Dedifferentiated amniotic fluid mesenchymal stem cell (primary cell): ENCODE measurements at regions not wholly inside any gene's neighbourhood (a gene's known extent, or its start where the extent isn't known, plus 50 kb on each side); places are given as distances from the start of the nearest gene placed in this dataset.
"Not testable (repeated sequence)": the region's sequence is repeated elsewhere in the genome, so short reads cannot be mapped to it uniquely, and the experiment has no call there.

ENCODE experiments used
- DNase-seq: peaks from one replicate; pipeline ENCODE4 v3.0.0-alpha.2; 2016; ENCODE audit errors: extremely low spot score

DNA sequence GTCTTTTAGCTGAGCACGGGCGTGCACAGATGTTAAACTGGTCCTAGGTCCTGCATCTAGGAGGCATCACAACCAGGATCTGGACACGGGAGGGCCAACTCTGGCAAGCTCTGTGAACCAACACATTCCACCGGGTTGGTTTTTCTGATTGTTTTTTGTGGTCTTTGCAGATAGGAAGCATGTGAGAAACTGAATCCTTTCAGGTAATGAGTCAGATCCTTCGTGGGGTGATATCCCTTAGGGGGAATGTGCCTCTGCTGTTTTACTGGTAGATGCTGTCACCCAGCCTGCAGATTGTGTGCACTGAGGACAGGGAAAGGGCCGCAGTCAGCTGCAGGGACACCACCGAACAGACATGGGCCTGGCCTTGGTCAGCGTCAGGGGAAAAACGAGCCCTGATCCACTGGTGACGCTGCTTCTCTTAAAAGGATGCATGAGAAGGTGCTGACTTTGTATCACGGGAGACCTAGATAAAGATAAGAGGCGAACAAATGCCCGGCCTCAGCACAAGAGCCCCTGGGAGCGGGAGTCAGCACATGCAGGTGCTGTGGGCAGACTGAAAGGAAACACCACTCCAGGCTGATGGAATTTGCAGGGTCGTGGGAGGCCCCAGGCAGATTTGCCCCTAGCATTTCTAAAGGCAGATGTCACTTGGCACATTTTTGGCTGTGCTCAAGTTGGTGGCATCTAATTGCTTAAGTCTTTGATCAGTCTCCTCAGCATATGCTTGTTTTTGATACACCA lies 51.1 kb downstream of the DOP1B start:
- no peak for DNase-seq

DNA sequence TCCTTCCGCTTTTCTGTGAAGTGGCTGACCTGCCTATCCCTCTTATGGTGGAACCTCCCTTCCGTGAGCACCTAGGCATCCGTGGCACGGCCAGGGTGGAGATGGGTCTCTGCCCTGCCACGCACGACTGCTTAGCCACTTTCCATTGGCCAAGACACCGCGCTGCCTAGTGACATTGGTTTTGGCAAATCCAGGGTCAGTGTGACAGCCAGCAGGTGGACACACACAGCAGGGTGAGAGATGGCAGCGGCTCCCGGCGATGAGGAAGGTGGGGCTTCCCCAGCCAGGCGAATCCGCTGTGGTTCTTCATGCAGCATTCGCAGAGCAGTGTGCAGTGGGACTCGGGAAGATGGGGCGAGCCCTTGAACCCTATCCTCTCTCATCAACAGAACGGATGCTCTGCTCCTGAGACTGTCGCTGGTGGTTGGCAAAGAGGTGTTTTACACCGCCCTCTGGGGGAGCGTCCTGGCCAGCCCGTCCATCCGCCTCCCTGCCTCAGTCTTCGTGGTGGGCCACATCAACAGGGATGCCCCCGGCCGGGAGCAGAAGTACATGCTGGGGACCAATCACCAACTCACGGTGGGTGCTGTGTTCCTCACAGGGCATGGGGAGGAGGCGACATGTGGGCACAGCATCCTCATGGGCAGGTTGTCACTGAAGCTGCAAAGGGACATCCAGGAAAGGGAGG lies 51.8 kb downstream of the DOP1B start:
- no peak for DNase-seq

DNA sequence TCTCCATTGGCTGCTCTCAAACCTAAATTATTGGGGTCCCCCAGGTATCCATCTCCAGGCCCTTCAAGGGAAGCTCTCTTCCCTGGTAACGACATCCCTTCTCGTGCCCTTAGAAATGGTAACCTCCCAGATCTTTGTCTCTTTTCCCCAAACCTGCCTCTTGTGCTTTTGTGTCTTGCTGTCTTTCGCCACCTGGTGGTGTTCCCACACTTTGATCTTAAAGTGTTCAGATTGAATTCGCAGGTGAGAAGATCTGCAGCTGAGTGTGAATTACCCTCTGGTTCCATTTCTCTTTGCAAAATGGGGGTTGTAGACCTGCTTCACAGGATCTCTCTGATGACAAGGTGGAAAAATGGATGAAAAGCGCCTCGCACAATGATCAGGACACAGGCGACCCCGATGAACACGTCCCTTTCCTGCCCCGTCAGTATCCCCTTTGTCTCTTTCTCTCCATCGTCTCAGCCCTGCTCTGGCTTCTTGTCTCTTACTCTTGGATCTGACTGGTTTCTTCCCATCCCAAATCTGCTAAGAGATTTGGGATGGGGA lies 53.1 kb downstream of the DOP1B start:
- DNase-seq = peak; percentile 20

DNA sequence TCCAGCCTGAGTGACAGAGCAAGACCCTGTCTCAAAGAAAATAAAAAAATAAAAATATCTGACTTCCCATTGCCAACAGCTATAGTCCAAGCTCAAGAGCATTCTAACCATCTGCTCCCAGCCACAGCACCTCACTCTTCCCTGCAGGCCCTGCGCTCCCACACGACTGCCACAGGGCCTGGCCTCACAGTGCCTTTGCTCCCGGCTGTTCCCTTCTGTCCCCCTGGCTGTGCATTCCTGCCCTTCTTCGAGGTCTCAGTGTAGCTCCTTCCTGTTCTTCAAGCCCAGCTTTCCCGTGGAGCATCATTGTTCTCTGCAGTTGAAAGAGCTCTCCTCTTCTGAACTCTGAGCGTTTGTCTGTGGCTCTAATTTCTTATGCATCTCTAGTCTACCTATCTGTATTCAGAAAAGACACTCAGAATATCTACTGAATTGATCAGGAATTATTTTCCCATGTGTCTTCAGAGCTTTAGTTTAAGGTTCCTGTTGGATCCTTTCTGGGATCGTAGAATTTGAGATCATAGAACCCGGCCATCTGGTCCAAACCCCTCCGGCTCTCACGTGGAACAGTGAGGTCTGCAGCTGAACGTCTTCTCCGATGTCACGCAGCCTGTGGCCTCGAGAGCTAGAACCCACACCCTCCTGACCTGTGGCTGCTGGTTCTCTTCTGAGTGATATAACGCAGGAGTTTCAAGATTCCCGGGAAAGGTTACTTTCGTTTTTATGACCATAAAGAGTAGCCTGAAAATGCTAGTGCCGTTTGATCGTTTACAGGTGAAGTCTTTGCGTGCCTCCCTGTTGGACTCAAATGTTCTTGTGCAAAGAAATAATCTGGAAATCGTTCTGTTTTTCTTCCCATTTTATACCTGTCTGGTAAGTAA lies 54.4 kb downstream of the DOP1B start:
- no peak for DNase-seq

DNA sequence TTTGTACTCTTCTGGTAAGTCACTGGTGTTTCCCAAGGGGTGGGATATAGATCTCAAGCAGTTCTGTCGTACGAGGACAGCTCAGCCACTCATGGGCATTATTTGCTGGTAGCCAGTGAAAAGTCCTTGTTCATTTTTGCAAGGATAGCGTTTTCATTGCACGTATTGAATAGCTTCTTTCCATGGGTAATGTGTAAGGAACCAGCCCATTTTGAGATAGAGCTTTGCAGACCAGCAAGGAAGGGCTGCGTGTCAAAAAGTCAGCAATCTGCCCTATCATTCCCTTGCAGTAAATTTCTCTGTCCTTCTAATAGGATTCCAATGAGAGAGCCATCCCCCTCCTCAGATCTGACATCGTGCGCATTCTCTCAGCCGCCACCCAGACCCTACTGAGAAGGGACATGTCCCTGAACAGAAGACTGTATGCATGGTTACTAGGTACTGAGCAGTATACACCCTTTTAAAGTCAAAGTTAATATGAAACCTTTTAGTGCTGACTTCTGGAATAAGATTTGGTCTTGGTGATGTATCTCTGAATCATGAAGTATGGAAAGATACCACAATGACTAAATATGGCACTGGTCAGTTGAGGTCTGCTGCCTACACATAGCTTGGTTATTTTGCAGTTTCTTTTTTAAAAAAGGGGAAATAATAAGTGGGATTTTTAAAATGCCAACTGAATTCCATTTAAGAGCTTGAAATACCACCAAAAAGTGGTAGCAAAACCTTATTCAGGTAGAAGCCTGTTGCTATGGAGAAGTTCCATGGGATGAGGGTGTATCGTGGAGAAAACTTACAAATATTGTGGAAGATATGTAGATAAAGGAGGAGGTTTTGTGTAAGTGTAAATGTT lies 55.3 kb downstream of the DOP1B start:
- peak; percentile 63 for DNase-seq

DNA sequence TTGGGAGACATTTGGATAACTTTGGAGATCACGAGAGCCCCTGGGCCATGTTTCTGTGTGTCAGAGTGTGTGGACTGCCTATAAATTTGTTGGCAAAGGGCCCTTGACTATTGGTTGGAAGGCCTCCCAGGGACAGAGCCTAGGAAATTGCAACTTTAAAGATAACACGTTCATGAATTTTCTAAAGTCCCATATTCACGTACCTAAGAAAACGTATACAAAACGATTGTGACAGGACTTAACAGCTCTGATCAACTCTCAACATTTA lies 55.8 kb downstream of the DOP1B start:
- no peak for DNase-seq

DNA sequence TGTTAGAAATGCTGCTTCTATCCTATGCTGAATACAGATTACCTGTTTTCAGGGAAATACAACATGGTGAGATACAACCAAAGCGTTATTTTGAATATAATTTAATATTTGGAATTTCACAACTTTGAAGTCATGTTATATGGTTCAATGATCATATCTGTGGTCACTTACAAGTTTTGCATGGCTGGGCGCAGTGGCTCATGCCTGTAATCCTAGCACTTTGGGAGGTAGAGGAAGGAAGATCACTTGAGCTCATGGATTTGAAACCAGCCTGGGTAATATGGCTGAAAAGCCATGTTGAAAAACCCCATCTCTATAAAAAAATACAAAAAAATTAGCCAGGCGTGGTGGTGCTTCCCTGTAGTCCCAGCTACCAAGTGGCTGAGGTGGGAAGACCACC lies 57.9 kb downstream of the DOP1B start:
- no peak for DNase-seq

DNA sequence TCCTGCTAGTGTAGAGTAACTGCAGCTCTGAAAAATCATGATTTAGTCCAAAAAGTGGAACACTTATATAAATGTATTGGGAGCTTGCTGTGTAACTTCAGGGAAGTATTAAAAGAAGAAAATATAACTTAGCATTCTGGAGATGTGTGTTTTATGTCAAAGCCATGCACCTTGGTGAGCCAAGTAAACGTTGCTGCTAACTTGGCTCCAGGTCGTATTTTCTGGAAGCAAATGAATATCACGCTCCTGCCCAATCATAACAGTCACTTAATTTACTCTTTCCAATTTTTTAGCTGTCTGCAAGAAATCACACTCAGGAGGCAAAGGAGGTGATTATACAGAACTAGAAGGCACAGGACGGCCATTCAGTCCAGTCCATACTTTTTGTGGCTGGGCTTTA lies 61.1 kb downstream of the DOP1B start:
- DNase-seq = no peak

DNA sequence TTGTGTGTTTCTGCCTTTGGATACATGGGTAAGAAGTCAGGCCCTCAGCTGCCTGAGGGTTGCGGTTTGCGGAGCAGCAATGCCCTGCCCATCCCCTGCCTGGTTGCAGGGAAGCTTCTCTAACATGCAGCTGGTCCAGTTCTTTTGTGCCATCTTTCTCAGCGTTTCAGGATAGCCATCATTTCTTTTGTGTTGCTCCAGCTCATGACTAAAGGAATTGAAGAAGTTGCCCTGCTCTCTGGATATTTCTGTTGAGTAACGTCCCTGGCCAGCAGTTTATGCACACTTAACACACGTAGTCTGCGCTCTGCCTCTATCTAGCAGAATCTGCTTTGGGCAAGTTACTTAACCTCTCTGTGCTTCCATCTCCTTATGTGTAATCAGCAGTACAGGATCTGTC lies 62.1 kb downstream of the DOP1B start:
- DNase-seq = no peak

DNA sequence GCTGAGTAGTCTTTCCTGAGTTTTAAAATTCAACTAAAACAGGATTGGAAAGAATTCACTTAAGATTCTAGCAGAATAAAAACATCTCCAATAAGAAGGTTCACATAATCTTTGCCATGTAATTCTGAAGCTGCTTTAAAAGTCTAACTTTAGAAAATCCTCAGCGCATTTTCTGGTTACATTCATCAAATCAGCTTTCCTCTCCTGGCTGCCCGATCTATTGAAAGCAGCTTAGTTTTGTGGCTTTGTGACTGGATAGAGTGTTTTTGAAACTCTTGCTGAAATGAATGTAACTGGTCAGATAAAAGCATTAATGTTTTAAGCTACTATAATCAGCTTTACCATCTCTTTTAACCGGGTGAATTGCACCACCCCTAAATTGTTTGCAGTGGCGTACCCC lies 66.8 kb downstream of the DOP1B start:
- DNase-seq = no peak

DNA sequence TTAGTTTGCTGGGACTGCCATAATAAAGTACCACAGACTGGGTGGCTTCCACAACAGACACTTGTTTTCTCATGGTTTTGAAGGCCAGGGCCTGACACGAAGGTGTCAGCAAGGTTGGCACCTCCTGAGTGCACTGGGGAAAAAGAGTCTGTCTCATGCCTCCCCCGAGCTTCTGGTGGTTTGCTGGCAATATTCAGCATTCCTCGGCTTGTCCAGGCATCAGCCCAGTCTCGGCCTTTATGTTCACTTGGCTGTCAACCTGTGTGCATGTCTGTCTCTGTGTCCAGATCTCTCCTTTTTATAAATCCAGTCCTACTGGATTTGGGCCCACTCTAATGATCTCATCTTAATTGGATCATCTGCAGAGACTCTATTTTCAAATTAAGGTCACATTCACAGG lies 72.6 kb downstream of the DOP1B start:
- DNase-seq = no peak

DNA sequence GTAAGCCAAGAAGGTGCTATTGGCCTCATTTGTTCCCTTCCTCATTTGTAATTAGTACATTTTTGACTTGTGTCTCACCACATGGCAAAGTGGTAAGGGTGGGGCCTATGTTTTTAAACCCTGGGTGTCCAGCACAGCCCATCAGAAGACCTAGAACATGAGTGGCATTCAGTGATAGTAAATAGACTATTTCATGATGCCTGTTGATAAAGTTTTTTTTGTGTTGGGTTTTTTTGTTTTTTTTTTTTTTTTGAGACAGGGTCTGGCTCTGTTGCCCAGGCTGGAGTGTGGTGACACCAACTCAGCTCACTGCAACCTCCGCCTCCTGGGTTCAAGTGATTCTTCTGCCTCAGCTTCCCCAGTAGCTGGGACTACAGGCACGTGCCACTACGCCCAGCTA lies 74.8 kb downstream of the DOP1B start:
- not testable (repeated sequence) for DNase-seq

DNA sequence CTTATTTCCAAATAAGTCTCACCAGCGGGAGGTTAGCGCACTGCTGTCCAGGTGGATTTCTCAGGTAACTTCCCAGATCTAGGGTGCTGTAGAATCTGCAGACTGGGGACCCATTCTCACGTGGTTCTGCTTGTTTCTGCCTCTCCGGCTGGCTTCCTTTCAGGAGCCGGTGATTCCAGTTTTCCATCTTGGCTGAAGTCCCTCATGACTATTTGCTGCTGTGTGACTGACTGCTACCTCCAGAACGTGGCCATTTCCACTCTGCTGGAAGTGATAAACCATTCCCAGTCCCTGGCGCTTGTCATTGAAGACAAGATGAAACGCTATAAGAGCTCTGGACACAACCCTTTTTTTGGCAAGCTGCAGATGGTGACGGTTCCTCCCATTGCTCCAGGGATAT lies 76.0 kb downstream of the DOP1B start:
- DNase-seq = no peak

DNA sequence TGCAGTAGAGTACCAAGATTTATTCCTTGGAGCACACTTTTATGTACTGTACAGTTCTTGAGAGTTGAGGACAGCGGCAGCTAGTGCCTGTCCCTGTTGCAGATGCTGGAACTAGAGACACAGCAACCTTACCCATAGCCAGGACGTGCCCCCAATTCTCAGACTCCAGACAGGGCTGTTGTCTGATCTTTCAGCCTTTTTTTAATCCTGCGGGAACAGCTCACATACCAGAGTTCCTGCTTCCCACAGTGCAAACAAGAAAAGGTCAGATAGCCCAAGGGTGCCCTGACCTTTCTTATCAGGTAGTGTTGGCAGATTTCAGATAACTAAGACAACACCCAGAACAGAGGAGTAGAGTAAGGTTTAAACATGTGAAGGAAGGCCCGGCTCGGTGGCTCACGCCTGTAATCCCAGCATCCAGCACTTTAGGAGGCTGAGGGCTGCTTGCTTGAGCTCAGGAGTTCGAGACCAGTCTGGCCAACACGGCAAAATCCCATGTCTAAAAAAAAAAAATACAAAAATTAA lies 78.5 kb downstream of the DOP1B start:
- no peak for DNase-seq

DNA sequence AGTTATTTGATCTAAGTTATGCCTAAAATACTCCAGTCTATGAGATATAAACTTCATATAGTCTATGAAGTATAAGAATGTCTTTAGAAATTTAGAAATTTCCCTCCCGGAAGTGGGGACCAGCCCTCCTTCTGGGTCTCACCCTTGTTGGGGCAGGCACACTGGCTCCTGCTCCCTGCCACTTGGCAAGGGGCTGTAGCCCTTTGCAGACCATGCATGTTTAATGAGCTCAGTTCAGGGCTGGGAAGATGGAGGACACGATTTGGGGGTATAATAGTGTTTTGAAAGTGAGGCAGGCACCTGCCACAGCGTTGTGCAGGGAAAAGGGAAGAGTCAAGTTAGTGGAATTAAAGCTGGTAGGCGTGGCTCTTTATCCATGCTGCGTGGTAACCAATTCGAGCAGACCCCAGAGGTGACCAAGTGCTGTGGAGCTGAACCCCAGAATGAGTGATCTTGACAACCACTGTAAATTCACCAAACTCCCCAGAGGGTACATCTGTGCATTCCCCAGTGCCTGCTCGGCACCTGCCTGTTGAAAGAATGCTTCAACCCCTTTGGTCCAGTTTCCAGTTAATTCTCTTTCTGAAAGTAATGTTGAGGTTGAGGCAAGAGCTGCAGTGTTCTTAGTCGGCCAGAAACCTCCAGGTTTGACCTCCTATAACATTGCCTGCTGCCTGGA lies 79.6 kb downstream of the DOP1B start:
- DNase-seq = no peak

DNA sequence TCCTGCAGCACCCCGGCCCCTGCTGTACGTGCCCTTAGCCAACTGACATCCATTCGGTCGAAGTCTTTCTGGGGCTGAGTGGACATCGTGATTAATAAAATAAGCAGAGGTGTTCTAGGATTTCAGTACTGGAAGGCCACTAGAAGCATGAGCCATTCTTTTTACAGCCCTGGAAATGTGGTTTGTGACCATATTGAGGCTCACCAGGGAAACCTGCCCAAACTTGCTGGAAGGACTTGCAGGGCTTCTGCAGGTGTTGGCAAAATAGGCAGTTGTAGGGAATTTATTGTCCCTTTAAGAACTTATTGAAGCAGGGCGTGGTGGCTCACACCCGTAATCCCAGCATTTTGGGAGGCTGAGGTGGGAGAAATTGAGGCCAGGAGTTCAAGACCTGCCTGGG lies 80.8 kb downstream of the DOP1B start:
- DNase-seq = no peak

DNA sequence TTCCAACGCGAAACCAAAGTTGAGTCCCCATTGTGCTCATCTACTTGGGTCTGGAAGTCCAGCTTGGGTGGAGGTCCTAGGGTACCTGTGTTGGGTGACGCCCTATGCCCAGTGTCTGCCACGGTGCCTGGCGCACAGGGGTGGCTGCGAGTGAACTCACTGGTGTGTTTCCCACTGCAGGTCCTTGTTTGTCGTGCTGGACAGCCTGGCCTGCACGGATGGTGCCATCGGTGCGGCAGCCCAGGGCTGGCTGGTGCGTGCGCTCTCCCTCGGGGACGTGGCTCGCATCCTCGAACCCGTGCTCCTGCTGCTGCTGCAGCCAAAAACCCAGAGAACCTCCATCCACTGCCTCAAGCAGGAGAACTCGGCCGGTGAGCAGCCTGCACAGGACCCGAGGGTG lies 80.4 kb upstream of the MORC3 start:
- DNase-seq = no peak

DNA sequence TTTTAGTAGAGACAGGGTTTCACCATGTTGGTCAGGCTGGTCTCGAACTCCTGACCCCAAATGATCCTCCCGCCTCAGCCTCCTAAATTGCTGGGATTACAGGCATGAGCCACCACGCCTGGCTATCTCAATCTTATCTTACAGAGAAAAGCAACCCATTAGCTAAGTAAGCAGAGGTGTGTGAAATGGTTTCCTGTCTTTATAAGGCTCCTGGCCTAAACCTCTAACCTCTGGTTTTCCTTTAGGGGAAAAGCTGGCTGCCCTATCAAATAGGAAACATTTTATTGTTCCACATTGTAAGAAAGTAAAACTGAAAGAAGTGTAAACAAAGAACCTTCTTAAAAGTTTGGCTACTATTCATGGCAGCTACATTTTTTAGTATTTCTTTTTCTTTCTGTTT lies 78.3 kb upstream of the MORC3 start:
- no peak for DNase-seq

DNA sequence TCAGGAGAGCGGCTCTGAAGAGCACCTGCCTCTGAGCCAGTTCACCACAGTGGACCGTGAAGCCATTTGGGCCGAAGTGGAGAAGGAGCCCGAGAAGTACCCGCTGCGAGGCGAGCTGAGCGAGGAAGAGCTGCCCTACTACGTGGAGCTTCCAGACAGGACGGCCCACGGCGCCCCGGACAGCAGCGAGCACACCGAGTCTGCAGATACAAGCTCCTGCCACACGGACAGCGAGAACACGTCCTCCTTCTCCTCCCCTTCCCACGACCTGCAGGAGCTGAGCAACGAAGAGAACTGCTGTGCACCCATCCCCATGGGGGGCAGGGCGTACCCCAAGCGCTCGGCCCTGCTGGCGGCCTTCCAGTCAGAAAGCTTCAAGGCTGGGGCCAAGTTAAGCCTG lies 74.9 kb upstream of the MORC3 start:
- no peak for DNase-seq

DNA sequence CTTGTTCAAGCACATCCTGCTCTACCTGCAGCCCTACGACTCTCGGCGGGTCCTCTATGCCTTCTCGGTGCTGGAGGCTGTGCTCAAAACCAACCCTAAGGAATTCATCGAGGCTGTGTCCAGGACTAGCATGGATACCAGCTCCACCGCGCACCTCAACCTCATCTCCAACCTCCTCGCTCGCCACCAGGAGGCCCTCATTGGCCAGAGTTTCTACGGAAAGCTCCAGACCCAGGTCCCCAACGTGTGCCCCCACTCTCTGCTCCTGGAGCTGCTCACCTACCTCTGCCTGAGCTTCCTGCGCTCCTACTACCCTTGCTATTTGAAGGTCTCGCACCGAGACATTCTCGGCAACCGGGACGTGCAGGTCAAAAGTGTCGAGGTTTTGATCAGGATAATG lies 74.3 kb upstream of the MORC3 start:
- no peak for DNase-seq

DNA sequence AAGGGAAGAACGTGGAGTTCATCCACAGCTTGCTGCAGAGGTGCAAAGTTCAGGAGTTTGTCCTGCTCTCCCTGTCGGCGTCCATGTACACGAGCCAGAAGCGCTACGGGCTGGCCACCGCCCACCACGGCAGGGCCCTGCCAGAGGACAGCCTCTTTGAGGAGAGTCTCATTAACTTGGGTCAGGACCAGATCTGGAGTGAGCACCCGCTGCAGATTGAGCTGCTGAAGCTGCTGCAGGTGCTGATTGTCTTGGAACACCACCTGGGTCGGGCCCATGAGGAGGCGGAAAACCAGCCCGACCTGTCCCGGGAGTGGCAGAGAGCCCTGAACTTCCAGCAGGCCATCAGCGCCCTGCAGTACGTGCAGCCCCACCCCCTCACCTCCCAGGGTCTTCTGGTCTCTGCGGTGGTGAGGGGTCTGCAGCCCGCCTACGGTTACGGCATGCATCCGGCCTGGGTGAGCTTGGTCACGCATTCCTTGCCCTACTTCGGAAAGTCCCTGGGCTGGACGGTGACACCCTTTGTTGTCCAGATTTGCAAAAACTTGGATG lies 73.8 kb upstream of the MORC3 start:
- no peak for DNase-seq
